H9 (cell line): ENCODE measurements at regions not wholly inside any gene's neighbourhood (a gene's known extent, or its start where the extent isn't known, plus 50 kb on each side); places are given as distances from the start of the nearest gene placed in this dataset.

ENCODE experiments used
- DNase-seq: peaks from one replicate; pipeline ENCODE4 v3.0.0-alpha.2; 2017
- H2AFZ ChIP-seq: one replicate; pipeline ENCODE4 v1.6.1; 2013; ENCODE audit warnings: mild to moderate bottlenecking, low read length, control low read depth, moderate library complexity
- H2AK5ac ChIP-seq: 2 replicates; pipeline ENCODE4 v1.6.1; 2013; ENCODE audit warnings: low read length, control low read depth, mixed read lengths; ENCODE audit not compliant: insufficient read length
- H2BK120ac ChIP-seq: one replicate; pipeline ENCODE4 v1.6.1; 2013; ENCODE audit warnings: low read depth, mild to moderate bottlenecking, low read length, control low read depth, inconsistent platforms; ENCODE audit not compliant: poor library complexity, severe bottlenecking
- H2BK12ac ChIP-seq: 2 replicates; pipeline ENCODE4 v1.6.1; 2013; ENCODE audit warnings: low read length, control low read depth, mixed read lengths, low read depth; ENCODE audit not compliant: insufficient read length
- H2BK15ac ChIP-seq: 2 replicates; pipeline ENCODE4 v1.6.1; 2013; ENCODE audit warnings: low read depth, low read length, control low read depth
- H2BK20ac ChIP-seq: one replicate; pipeline ENCODE4 v1.6.1; 2013; ENCODE audit warnings: low read depth, mild to moderate bottlenecking, low read length, control low read depth, inconsistent platforms; ENCODE audit not compliant: poor library complexity, severe bottlenecking
- H2BK5ac ChIP-seq: 2 replicates; pipeline ENCODE4 v1.6.1; 2013; ENCODE audit warnings: low read length, control low read depth, mixed read lengths; ENCODE audit not compliant: insufficient read length
- H3K14ac ChIP-seq: 2 replicates; pipeline ENCODE4 v1.6.1; 2013; ENCODE audit warnings: low read length, control low read depth; ENCODE audit not compliant: insufficient read depth
- H3K18ac ChIP-seq: 2 replicates; pipeline ENCODE4 v1.6.1; 2013; ENCODE audit warnings: low read depth, mild to moderate bottlenecking, mixed read lengths, low read length, control low read depth; ENCODE audit not compliant: insufficient read length
- H3K23ac ChIP-seq: 2 replicates; pipeline ENCODE4 v1.6.1; 2013; ENCODE audit warnings: low read length, control low read depth, mixed read lengths, low read depth; ENCODE audit not compliant: insufficient read length
- H3K23me2 ChIP-seq: 2 replicates; pipeline ENCODE4 v1.6.1; 2013; ENCODE audit warnings: low read depth, mild to moderate bottlenecking, mixed read lengths, low read length, control low read depth; ENCODE audit not compliant: insufficient read length, poor library complexity, severe bottlenecking
- H3K27ac ChIP-seq: 2 replicates; pipeline ENCODE4 v1.5.1; 2013; ENCODE audit warnings: low read length, control low read depth, mixed read lengths, low read depth; ENCODE audit not compliant: insufficient read length
- H3K27me3 ChIP-seq: 2 replicates; pipeline ENCODE4 v1.6.1; 2013; ENCODE audit warnings: low read length, control low read depth, inconsistent platforms; ENCODE audit not compliant: insufficient read depth
- H3K4ac ChIP-seq: 2 replicates; pipeline ENCODE4 v1.6.1; 2013; ENCODE audit warnings: low read depth, mild to moderate bottlenecking, control low read depth, inconsistent platforms, low read length, moderate library complexity
- H3K4me1 ChIP-seq: 2 replicates; pipeline ENCODE4 v1.6.1; 2013; ENCODE audit warnings: low read length, control low read depth, inconsistent platforms; ENCODE audit not compliant: insufficient read depth
- H3K4me2 ChIP-seq: 2 replicates; pipeline ENCODE4 v1.6.1; 2013; ENCODE audit warnings: low read length, control low read depth, mixed read lengths; ENCODE audit not compliant: insufficient read length, insufficient read depth
- H3K56ac ChIP-seq: 2 replicates; pipeline ENCODE4 v1.6.1; 2013; ENCODE audit warnings: low read depth, mild to moderate bottlenecking, mixed read lengths, low read length, control low read depth; ENCODE audit not compliant: insufficient read length
- H3K79me1 ChIP-seq: 2 replicates; pipeline ENCODE4 v1.6.1; 2013; ENCODE audit warnings: low read depth, mild to moderate bottlenecking, moderate library complexity, low read length, control low read depth, inconsistent platforms; ENCODE audit not compliant: insufficient read depth, poor library complexity, severe bottlenecking
- H3K79me2 ChIP-seq: 2 replicates; pipeline ENCODE4 v1.6.1; 2013; ENCODE audit warnings: low read length, control low read depth, inconsistent platforms; ENCODE audit not compliant: insufficient read depth
- H3K9ac ChIP-seq: 2 replicates; pipeline ENCODE4 v1.6.1; 2013; ENCODE audit warnings: low read length, control low read depth, mixed read lengths; ENCODE audit not compliant: insufficient read length; ENCODE audit errors: extremely low read depth
- H3K9me3 ChIP-seq: one replicate; pipeline ENCODE4 v1.6.1; 2013; ENCODE audit warnings: low read depth, low read length, inconsistent platforms; ENCODE audit not compliant: control insufficient read depth
- H3T11ph ChIP-seq: one replicate; pipeline ENCODE4 v1.6.1; 2013; ENCODE audit warnings: mild to moderate bottlenecking, low read length, control low read depth, inconsistent platforms
- H4K20me1 ChIP-seq: one replicate; pipeline ENCODE4 v1.6.1; 2013; ENCODE audit not compliant: control insufficient read depth, insufficient read length, insufficient read depth
- H4K5ac ChIP-seq: 2 replicates; pipeline ENCODE4 v1.6.1; 2013; ENCODE audit warnings: low read depth, mild to moderate bottlenecking, mixed read lengths, low read length, control low read depth; ENCODE audit not compliant: insufficient read length
- H4K8ac ChIP-seq: replicated peaks from 2 replicates; pipeline ENCODE4 v1.6.1; 2013; ENCODE audit warnings: low read length, control low read depth, mixed read lengths, low read depth; ENCODE audit not compliant: insufficient read length
- H4K91ac ChIP-seq: 2 replicates; pipeline ENCODE4 v1.6.1; 2013; ENCODE audit warnings: low read depth, mild to moderate bottlenecking, moderate library complexity, mixed read lengths, low read length, control low read depth; ENCODE audit not compliant: insufficient read length
- H3K27ac Mint-ChIP-seq, 3 experiments: 2 replicates in 2 of 3; 3 replicates in 1 of 3; pipeline ENCODE4 v1.8.0; 2020 to 2021; ENCODE audit warnings: mixed read lengths in 3 of 3, mild to moderate bottlenecking in 1 of 3, moderate library complexity in 1 of 3
- H3K27me3 Mint-ChIP-seq: 2 replicates; pipeline ENCODE4 v1.8.0; 2021; ENCODE audit warnings: low read depth, mild to moderate bottlenecking, moderate library complexity, mixed read lengths
- H3K36me3 Mint-ChIP-seq, 3 experiments: 2 replicates in 2 of 3; 3 replicates in 1 of 3; pipeline ENCODE4 v1.8.0; 2020 to 2021; ENCODE audit warnings: low read depth in 3 of 3, mixed read lengths in 3 of 3; ENCODE audit not compliant: insufficient read depth in 1 of 3
- H3K4me1 Mint-ChIP-seq, 2 experiments: 2 replicates each; pipeline ENCODE4 v1.8.0; 2020; ENCODE audit warnings: mixed read lengths in 2 of 2
- H3K4me3 Mint-ChIP-seq, 2 experiments: 2 replicates in 1 of 2; 3 replicates in 1 of 2; pipeline ENCODE4 v1.8.0; 2020 to 2021; ENCODE audit warnings: mild to moderate bottlenecking in 2 of 2, mixed read lengths in 2 of 2, moderate library complexity in 1 of 2
- H3K9me3 Mint-ChIP-seq, 2 experiments: 2 replicates in 1 of 2; 3 replicates in 1 of 2; pipeline ENCODE4 v1.8.0; 2020; ENCODE audit warnings: mild to moderate bottlenecking in 2 of 2, mixed read lengths in 2 of 2, moderate library complexity in 1 of 2
- CTCF ChIP-seq: fragments of 200-600 bp; sonication (generic); conservative IDR thresholded peaks from 3 replicates; pipeline ENCODE4 v1.8.0; 2021; ENCODE audit warnings: antibody characterized with exemption, mild to moderate bottlenecking
- WGBS: extraction: QIAGEN DNeasy Blood & Tissue Kit; methylation state at CpG from one replicate; pipeline ENCODE4 v1.1.7; 2013; ENCODE audit warnings: missing lambda C conversion rate, low lambda C conversion rate, mixed read lengths; ENCODE audit not compliant: insufficient read length; ENCODE audit errors: extremely low coverage; 5-methylcytosine and 5-hydroxymethylcytosine counted together

GRCh38 chr4:177987896-177988295, 545.7 kb upstream of the AGA start:
- Histone ChIP-seq H2AFZ (no peak overlapping the region), H3K4me2 (no peak overlapping the region), H3K27me3 (no peaks in the 10 kb centered on the region), H4K8ac (no peak overlapping the region), H3K9me3 (no peaks in the 10 kb centered on the region), H3K4ac (no peak overlapping the region), H4K91ac (no peak overlapping the region), H4K20me1 (no peaks in the 10 kb centered on the region), H3K9ac (no peak overlapping the region), H3K79me2 (no peaks in the 10 kb centered on the region), H3K14ac (no peak overlapping the region), H3K18ac (no peak overlapping the region), H4K5ac (no peak overlapping the region), H2BK12ac (no peak overlapping the region), H3T11ph (no peak overlapping the region), H2BK5ac (no peak overlapping the region), H3K56ac (no peak overlapping the region), H2AK5ac (no peak overlapping the region), H3K79me1 (no peaks in the 10 kb centered on the region), H3K23me2 (no peaks in the 10 kb centered on the region), H3K23ac (no peak overlapping the region), H2BK120ac (no peak overlapping the region), H3K4me1 (no peaks in the 10 kb centered on the region), H3K27ac (no peak overlapping the region), H2BK15ac (no peak overlapping the region), H2BK20ac (no peak overlapping the region)
- no peak for DNase-seq
- no peaks in the 10 kb centered on the region for H3K9me3 Mint-ChIP-seq
- no peaks in the 10 kb centered on the region for H3K27me3 Mint-ChIP-seq
- H3K4me3 Mint-ChIP-seq, result 0 out of 5 replicates have a peak overlapping the region, but pooled peaks of 1 of the 2 experiments have one; percentile 4
- H3K27ac Mint-ChIP-seq, result peak overlapping the region; percentile 37 to 97 (median 89); a peak in 5 of 7 replicates
- no CpG with 5 or more reads among the region's 1 CpG for WGBS
- H3K36me3 Mint-ChIP-seq, result no peaks in the 10 kb centered on the region
- peaks cover 19 to 20% of the 10 kb centered on the region in 2 experiments for H3K4me1 Mint-ChIP-seq
- TF ChIP-seq CTCF, result no peak
